IMR-90 (cell line): ENCODE measurements at regions not wholly inside any gene's neighbourhood (a gene's known extent, or its start where the extent isn't known, plus 50 kb on each side); places are given as distances from the start of the nearest gene placed in this dataset.

Source experiments
- ATAC-seq: fragments of 200-7000 bp; cut with Tn5 transposase; 2 replicates; pipeline ENCODE4 v1.9.1; 2020; ENCODE audit warnings: low read depth, mild to moderate bottlenecking, moderate library complexity
- BruUV-seq: library from RNA; stranded (reverse); fragments of 400-500 nt; replicated peaks from 2 replicates; lab custom pipeline; 2021; lab: Mats Ljungman, UMichigan
- CTCF ChIA-PET: fragments of 300-600 bp; formaldehyde crosslinking; extraction: SDS; loops from one replicate; lab custom pipeline; 2021; ENCODE audit warnings: antibody characterized with exemption; lab: Yijun Ruan, JAX
- POLR2A ChIA-PET: fragments of 300-600 bp; sonication (Branson Sonifier 250); formaldehyde crosslinking; loops from one replicate; lab custom pipeline; 2022; ENCODE audit warnings: antibody characterized with exemption; ENCODE audit not compliant: unreplicated experiment; lab: Charles Lee
- DNase-seq: peaks from one replicate; pipeline ENCODE4 v3.0.0; 2013
- H2AFZ ChIP-seq: replicated peaks from 2 replicates; pipeline ENCODE3; 2013; ENCODE audit warnings: low read length, mild to moderate bottlenecking; ENCODE audit not compliant: poor library complexity
- H2AK5ac ChIP-seq: 2 replicates; pipeline ENCODE4 v1.6.1; 2013; ENCODE audit warnings: low read depth, low read length, inconsistent platforms
- H2AK9ac ChIP-seq: replicated peaks from 2 replicates; pipeline ENCODE3; 2013; ENCODE audit warnings: mild to moderate bottlenecking, low read depth, low read length, moderate library complexity; ENCODE audit not compliant: poor library complexity
- H2BK120ac ChIP-seq: 2 replicates; pipeline ENCODE4 v1.6.1; 2013; ENCODE audit warnings: low read depth, low read length, inconsistent platforms
- H2BK15ac ChIP-seq: 3 replicates; pipeline ENCODE4 v1.6.1; 2013; ENCODE audit warnings: low read depth, low read length, inconsistent platforms
- H2BK20ac ChIP-seq: 2 replicates; pipeline ENCODE4 v1.6.1; 2013; ENCODE audit warnings: low read depth, mild to moderate bottlenecking, inconsistent platforms, low read length, moderate library complexity
- H2BK5ac ChIP-seq: 2 replicates; pipeline ENCODE4 v1.6.1; 2013; ENCODE audit warnings: mild to moderate bottlenecking, low read depth, low read length, inconsistent platforms; ENCODE audit not compliant: poor library complexity, severe bottlenecking
- H3K14ac ChIP-seq: replicated peaks from 2 replicates; pipeline ENCODE4 v1.6.1; 2013; ENCODE audit warnings: low read depth, low read length, inconsistent platforms
- H3K18ac ChIP-seq: 2 replicates; pipeline ENCODE4 v1.6.1; 2013; ENCODE audit warnings: low read depth, low read length, control low read depth
- H3K23ac ChIP-seq: 2 replicates; pipeline ENCODE4 v1.6.1; 2013; ENCODE audit warnings: low read depth, low read length, inconsistent platforms
- H3K27ac ChIP-seq: 2 replicates; pipeline ENCODE4 v1.5.1; 2013; ENCODE audit warnings: mild to moderate bottlenecking, control low read depth, low read length; ENCODE audit not compliant: insufficient read depth
- H3K27me3 ChIP-seq: 2 replicates; pipeline ENCODE4 v1.6.1; 2013; ENCODE audit warnings: low read length; ENCODE audit not compliant: control insufficient read depth, insufficient read depth
- H3K36me3 ChIP-seq: 2 replicates; pipeline ENCODE4 v1.6.1; 2013; ENCODE audit warnings: low read length, mixed read lengths; ENCODE audit not compliant: control insufficient read depth, insufficient read depth
- H3K4ac ChIP-seq: 2 replicates; pipeline ENCODE4 v1.6.1; 2013; ENCODE audit warnings: low read depth, low read length, inconsistent platforms
- H3K4me1 ChIP-seq: 2 replicates; pipeline ENCODE4 v1.6.1; 2013; ENCODE audit warnings: low read length, mixed read lengths; ENCODE audit not compliant: control insufficient read depth, insufficient read depth
- H3K4me2 ChIP-seq: 2 replicates; pipeline ENCODE4 v1.6.1; 2013; ENCODE audit warnings: low read depth, mild to moderate bottlenecking, control low read depth, low read length, moderate library complexity
- H3K4me3 ChIP-seq: 2 replicates; pipeline ENCODE4 v1.5.1; 2013; ENCODE audit warnings: low read depth, mild to moderate bottlenecking, control low read depth, low read length, moderate library complexity; ENCODE audit not compliant: insufficient read depth
- H3K56ac ChIP-seq: 2 replicates; pipeline ENCODE4 v1.6.1; 2013; ENCODE audit warnings: low read length, inconsistent platforms; ENCODE audit not compliant: insufficient read depth; ENCODE audit errors: extremely low read depth
- H3K79me1 ChIP-seq, 2 experiments: 2 replicates each; pipeline ENCODE4 v1.6.1; 2013; ENCODE audit warnings: low read length in 2 of 2, inconsistent platforms in 1 of 2, low read depth in 1 of 2
- H3K9ac ChIP-seq: 2 replicates; pipeline ENCODE4 v1.6.1; 2013; ENCODE audit warnings: low read depth, low read length, control low read depth
- H3K9me1 ChIP-seq: 2 replicates; pipeline ENCODE4 v1.6.1; 2013; ENCODE audit warnings: low read length, inconsistent platforms; ENCODE audit not compliant: insufficient read depth
- H3K9me3 ChIP-seq: 2 replicates; pipeline ENCODE4 v1.6.1; 2013; ENCODE audit warnings: low read length; ENCODE audit not compliant: control insufficient read depth, insufficient read depth
- H4K20me1 ChIP-seq: 2 replicates; pipeline ENCODE4 v1.6.1; 2013; ENCODE audit warnings: low read length, inconsistent platforms; ENCODE audit not compliant: insufficient read depth
- H4K5ac ChIP-seq: 2 replicates; pipeline ENCODE4 v1.6.1; 2013; ENCODE audit warnings: mild to moderate bottlenecking, low read depth, low read length, control low read depth
- H4K8ac ChIP-seq, 2 experiments: 2 replicates each; pipeline ENCODE4 v1.6.1; 2013; ENCODE audit warnings: low read depth in 2 of 2, low read length in 2 of 2, control low read depth in 1 of 2, inconsistent platforms in 1 of 2
- H4K91ac ChIP-seq: 2 replicates; pipeline ENCODE4 v1.6.1; 2013; ENCODE audit warnings: low read depth, low read length, inconsistent platforms; ENCODE audit not compliant: insufficient read depth
- CHD1 ChIP-seq: IDR thresholded peaks from 2 replicates; pipeline ENCODE4 v1.6.1; 2012; ENCODE audit warnings: low read depth, low read length, improper control_type of control experiment
- CTCF ChIP-seq: conservative IDR thresholded peaks from 2 replicates; pipeline ENCODE4 v1.5.1; 2012; ENCODE audit warnings: mild to moderate bottlenecking, low read depth, low read length, improper control_type of control experiment
- SMC3 ChIP-seq: fragments of 150-350 bp; IDR thresholded peaks from 2 replicates; pipeline ENCODE4 v1.6.1; 2016; ENCODE audit warnings: low read depth, mild to moderate bottlenecking, antibody characterized with exemption, low read length, moderate library complexity
- WGBS, 2 experiments: methylation state at CpG; one replicate each; pipeline versions ENCODE4 v1.1.5 to v1.1.7; 2013; ENCODE audit warnings: missing lambda C conversion rate in 2 of 2; ENCODE audit not compliant: insufficient read length in 1 of 2; ENCODE audit errors: extremely low coverage in 2 of 2; 5-methylcytosine and 5-hydroxymethylcytosine counted together
- dilution Hi-C: fragments of 300-500 bp; cut with HindIII; formaldehyde crosslinking; loops from one replicate; pipeline ENCODE4 v1.14.3; 2018; ENCODE audit warnings: low sequenced_read_pairs; ENCODE audit not compliant: unreplicated experiment
- in situ Hi-C: fragments of 300-500 bp; cut with MboI; formaldehyde crosslinking; loops from 3 replicates; pipeline ENCODE4 v1.14.3; 2019; ENCODE audit warnings: low sequenced_read_pairs, inconsistent platforms, mixed read lengths
- intact Hi-C: fragments of 100-400 bp; cut with micrococcal nuclease; formaldehyde crosslinking; loops from 2 replicates; pipeline ENCODE4 v1.10.0; 2022

- no peak overlapping the region for H3K14ac ChIP-seq
- CTCF ChIA-PET, result interaction anchor here (0.5 to 1.1 kb wide), 2 partner anchors 12 to 419 kb away, joined by 3 read pairs; no protein-coding TSS in a partner anchor
- dilution Hi-C loops, result no loop called here
- peak; percentile 25; the same call in 1 of the 2 replicates for TF ChIP-seq SMC3
- no peak for TF ChIP-seq CHD1
- TF ChIP-seq CTCF, result peak; percentile 43
- no peak overlapping the region for H3K4ac ChIP-seq
- H3K4me1 ChIP-seq, result no peaks in the 10 kb centered on the region
- no peak overlapping the region for H3K4me3 ChIP-seq
- no peak overlapping the region for H4K5ac ChIP-seq
- intact Hi-C loops, result no loop called here
- in situ Hi-C loops, result no loop called here
- H4K20me1 ChIP-seq, result no peaks in the 10 kb centered on the region
- no peaks in the 10 kb centered on the region for H3K27me3 ChIP-seq
- ATAC-seq (no peak), DNase-seq (peak; percentile 33)
- no peak overlapping the region for H3K9ac ChIP-seq
- POLR2A ChIA-PET, result no interaction called here
- H3K9me1 ChIP-seq, result no peaks in the 10 kb centered on the region
- H3K9me3 ChIP-seq, result no peaks in the 10 kb centered on the region
- H4K91ac ChIP-seq, result no peak overlapping the region
- no CpG with 5 or more reads among the region's 2 CpGs for WGBS, 2 experiments
- no peak overlapping the region for H2BK20ac ChIP-seq
- H2BK15ac ChIP-seq, result no peak overlapping the region
- H3K79me1 ChIP-seq, result no peaks in the 10 kb centered on the region
- no peak overlapping the region for H2BK5ac ChIP-seq
- no peak overlapping the region for H2AK5ac ChIP-seq
- no peak overlapping the region for H2BK120ac ChIP-seq
- no peak overlapping the region for H4K8ac ChIP-seq
- H3K23ac ChIP-seq, result no peak overlapping the region
- H3K27ac ChIP-seq, result no peak overlapping the region
- no peak overlapping the region for H3K56ac ChIP-seq
- no peak overlapping the region for H2AK9ac ChIP-seq
- H3K36me3 ChIP-seq, result no peaks in the 10 kb centered on the region
- no peak overlapping the region for H2AFZ ChIP-seq
- H3K18ac ChIP-seq, result no peak overlapping the region
- no peak overlapping the region for H3K4me2 ChIP-seq
- no TSS peak for BruUV-seq
These were observed 82.9 kb downstream of the LAS1L start for GRCh38 chrX:65451663-65452062.
